ENCODE measurements at regions not wholly inside any gene's neighbourhood (a gene's known extent, or its start where the extent isn't known, plus 50 kb on each side); places are given as distances from the start of the nearest gene placed in this dataset.

DNA sequence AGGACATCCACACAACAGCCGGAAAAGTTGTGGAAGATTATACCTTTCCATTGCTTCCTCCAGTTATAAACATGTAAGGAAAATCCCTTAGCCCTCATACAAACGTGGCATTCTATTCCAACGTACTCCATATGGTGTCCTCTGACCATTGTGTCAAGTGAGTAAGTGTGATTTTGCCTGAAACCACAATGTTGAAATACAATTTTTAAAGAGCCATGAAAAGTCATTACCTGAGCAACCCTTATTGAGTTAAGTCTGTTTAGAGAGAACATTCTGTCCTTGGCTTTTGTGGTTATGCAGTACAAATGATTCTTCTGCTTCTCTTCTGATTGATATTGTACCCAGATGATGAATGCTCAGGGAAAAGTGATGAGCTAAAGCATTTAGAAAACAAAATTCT, 530.1 kb downstream of the HAO1 start:
- TF ChIP-seq NFRKB (IDR thresholded peaks at IDR 0.05) (no peak), FOXK2 (IDR thresholded peaks at IDR 0.05) (no peak), HDGF (IDR thresholded peaks at IDR 0.05; ENCODE audit: borderline replicate concordance) (no peak)
- TF ChIP-seq, protein P1, sequence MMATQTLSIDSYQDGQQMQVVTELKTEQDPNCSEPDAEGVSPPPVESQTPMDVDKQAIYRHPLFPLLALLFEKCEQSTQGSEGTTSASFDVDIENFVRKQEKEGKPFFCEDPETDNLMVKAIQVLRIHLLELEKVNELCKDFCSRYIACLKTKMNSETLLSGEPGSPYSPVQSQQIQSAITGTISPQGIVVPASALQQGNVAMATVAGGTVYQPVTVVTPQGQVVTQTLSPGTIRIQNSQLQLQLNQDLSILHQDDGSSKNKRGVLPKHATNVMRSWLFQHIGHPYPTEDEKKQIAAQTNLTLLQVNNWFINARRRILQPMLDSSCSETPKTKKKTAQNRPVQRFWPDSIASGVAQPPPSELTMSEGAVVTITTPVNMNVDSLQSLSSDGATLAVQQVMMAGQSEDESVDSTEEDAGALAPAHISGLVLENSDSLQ (IDR thresholded peaks at IDR 0.05) = no peak
